ENCODE measurements at regions not wholly inside any gene's neighbourhood (a gene's known extent, or its start where the extent isn't known, plus 50 kb on each side); places are given as distances from the start of the nearest gene placed in this dataset.

DNA sequence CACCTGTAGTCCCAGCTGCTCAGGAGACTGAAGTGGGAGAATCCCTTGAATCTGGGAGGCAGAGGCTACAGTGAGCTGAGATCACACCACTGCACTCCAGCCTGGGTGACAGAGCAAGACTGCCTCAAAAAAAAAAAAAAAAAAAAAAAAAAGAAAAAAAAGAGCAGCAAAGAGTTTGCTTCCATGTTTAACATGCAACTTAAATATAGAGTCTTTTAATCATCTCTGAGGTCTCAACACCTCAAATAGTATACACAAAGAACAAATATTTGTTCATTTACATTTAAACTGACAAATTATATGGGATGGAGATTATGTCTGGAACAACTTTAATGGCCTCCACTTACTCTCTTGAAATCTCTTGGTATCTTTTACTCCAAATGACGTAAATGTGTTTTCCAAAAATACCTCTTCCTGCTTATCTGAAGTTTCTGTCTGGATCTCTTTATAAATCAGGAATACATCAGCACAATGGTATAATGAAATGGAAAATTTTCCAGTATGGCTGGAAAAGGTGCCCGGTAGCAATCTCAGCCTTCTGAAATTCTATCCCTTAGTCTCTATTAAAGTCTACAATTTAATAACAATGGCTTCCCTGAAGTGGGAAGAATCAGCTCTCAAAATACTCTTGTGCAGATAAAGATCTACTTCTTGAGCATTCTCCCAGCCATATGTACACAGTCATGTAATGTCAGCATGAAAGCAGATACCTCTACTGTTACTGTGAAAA is 258.5 kb downstream of the OMA1 start:
- TF ChIP-seq, protein P1, sequence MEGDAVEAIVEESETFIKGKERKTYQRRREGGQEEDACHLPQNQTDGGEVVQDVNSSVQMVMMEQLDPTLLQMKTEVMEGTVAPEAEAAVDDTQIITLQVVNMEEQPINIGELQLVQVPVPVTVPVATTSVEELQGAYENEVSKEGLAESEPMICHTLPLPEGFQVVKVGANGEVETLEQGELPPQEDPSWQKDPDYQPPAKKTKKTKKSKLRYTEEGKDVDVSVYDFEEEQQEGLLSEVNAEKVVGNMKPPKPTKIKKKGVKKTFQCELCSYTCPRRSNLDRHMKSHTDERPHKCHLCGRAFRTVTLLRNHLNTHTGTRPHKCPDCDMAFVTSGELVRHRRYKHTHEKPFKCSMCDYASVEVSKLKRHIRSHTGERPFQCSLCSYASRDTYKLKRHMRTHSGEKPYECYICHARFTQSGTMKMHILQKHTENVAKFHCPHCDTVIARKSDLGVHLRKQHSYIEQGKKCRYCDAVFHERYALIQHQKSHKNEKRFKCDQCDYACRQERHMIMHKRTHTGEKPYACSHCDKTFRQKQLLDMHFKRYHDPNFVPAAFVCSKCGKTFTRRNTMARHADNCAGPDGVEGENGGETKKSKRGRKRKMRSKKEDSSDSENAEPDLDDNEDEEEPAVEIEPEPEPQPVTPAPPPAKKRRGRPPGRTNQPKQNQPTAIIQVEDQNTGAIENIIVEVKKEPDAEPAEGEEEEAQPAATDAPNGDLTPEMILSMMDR (IDR thresholded peaks at IDR 0.05 in 2 of 3, conservative IDR thresholded peaks at IDR 0.05 in 1 of 3; ENCODE audit: control insufficient read depth in 2 of 3, extremely low read depth in 1 of 3, insufficient read depth in 1 of 3, low read depth in 3 of 3, low read length in 3 of 3), result no peak
- TF ChIP-seq ZNF274 (IDR thresholded peaks at IDR 0.05; ENCODE audit: insufficient read depth, insufficient read length) (no peak), POLR2AphosphoS5 (IDR thresholded peaks at IDR 0.05; ENCODE audit: low read length) (no peak), CHD4 (IDR thresholded peaks at IDR 0.05) (no peak), EP300 (IDR thresholded peaks at IDR 0.05; ENCODE audit: borderline replicate concordance in 1 of 2, control insufficient read depth in 1 of 2, low read depth in 2 of 2, low read length in 2 of 2) (no peak), MYC (IDR thresholded peaks at IDR 0.05; ENCODE audit: insufficient read depth, insufficient read length, insufficient replicate concordance, low read length, severe bottlenecking) (no peak)

All from GM12878 (cell line).